Omental fat pad (tissue), 3 donors: ENCODE measurements at regions not wholly inside any gene's neighbourhood (a gene's known extent, or its start where the extent isn't known, plus 50 kb on each side); places are given as distances from the start of the nearest gene placed in this dataset.

Experiments
- ATAC-seq: fragments of 150-250 bp; one replicate; pipeline ENCODE4 v1.9.1; 2016; ENCODE audit warnings: mild to moderate bottlenecking, moderate library complexity; ENCODE audit not compliant: low FRiP score
- DNase-seq: peaks from one replicate; pipeline ENCODE4 v3.0.0-alpha.2; 2019; ENCODE audit warnings: low spot score
- CTCF ChIP-seq, 3 donors: fragments of 450-650 bp; IDR thresholded peaks; one replicate each; pipeline ENCODE4 v1.5.1; 2016 to 2017; ENCODE audit warnings: antibody characterized with exemption in 3 of 3, mild to moderate bottlenecking in 3 of 3, moderate library complexity in 2 of 3

DNA sequence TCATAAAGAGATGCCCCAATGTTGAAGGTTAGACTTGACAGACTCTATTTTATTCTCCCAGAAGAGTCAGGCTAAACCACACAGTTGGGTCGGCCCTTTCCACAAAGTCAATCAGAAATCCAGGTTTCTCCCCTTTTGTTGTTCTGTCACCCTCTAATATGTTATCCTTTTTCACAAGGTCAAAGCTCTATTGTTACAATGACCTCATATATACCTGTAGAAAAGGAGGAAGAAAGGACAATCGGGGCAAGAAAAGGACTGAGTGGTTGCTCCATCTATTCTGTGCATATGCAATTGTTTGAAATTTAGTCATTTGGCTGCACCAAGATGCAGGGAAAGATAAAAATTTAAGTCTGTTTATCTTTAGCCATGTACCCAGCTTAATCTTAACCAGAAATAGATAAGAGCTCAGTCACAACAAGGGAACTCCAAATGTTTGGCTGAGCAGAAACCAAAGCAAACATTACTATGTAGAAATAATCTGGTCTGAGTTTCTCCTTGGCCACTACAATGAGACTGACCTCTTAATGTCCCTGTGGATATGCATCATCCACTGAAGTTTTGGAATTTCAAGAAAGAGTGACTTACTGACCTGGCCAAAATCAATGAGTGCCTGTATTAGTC, 503.7 kb downstream of the GALC start:
- no peak for DNase-seq
- ATAC-seq = no peak
- no peak for TF ChIP-seq CTCF (IDR thresholded peaks at IDR 0.05)

GRCh38 chr14:87483271-87484260, 509.4 kb downstream of the GALC start:
- DNase-seq (no peak), ATAC-seq (no peak)
- TF ChIP-seq CTCF (IDR thresholded peaks at IDR 0.05) = no peak

DNA sequence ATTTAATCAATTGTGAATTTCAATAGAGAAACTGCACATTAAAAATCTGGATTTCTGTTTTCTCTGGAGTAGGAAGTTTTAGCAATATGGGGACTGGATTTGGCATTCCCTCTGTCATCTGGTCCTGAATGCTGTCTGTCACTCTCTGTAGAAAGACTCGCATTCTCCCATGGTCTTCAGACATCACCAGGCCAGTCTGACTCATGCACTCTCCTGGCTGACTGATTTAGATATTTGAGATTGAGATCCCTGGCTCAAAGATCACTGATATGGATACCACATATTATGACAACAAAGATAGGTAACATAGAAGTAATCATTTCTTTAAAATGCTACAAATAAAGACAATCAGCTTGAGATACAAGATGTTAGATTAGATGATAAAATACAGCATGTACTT, 524.5 kb downstream of the GALC start:
- no peak for ATAC-seq
- no peak for DNase-seq
- no peak for TF ChIP-seq CTCF (IDR thresholded peaks at IDR 0.05)

DNA sequence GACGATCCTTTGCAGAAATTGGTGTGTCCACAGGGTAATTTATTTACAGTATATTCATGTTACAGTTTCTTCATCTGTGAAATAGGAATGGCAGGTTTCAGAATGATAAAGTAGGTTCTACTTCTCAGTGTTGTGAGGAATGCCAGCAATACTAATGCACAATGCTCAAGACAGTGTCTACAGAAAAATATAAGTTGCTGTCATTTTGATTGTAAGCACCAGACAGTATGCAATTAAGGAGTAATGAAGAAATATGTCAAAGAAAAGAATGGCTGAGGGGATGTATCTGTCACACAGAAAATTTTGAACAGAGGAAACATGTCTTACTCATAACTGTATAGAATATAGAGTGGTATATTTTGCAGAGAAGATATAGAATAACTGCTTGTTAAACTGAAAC, 525.4 kb downstream of the GALC start:
- no peak for TF ChIP-seq CTCF (IDR thresholded peaks at IDR 0.05)
- no peak for DNase-seq
- ATAC-seq = no peak

GRCh38 chr14:87465770-87466169, 527.2 kb downstream of the GALC start:
- no peak for ATAC-seq
- TF ChIP-seq CTCF (IDR thresholded peaks at IDR 0.05) = no peak
- no peak for DNase-seq

DNA sequence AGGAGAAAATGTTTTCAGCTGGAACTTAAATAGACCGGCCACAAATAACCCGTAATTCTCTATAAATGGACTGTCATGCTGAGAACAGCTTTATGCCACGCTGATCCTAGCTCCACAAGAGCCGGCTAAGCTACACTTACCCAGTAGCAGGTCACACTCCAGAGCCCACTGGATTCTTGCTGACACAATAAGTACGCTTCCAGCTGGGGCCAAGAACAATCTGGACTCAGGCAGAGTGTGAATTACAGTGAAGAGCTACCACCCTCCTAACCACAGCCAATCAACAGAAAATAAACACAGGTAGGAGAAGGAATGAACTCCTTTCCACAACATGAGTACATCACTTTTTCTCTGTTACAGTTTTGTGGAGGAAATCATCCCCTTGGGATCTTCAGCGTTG, 531.3 kb downstream of the GALC start:
- DNase-seq = no peak

More for the DNA sequence above, 531.3 kb downstream of the GALC start:
- ATAC-seq = no peak
- TF ChIP-seq CTCF (IDR thresholded peaks at IDR 0.05) = no peak
